Endodermal cell (in vitro differentiated cells): ENCODE measurements at regions not wholly inside any gene's neighbourhood (a gene's known extent, or its start where the extent isn't known, plus 50 kb on each side); places are given as distances from the start of the nearest gene placed in this dataset.
"Not testable (repeated sequence)": the region's sequence is repeated elsewhere in the genome, so short reads cannot be mapped to it uniquely, and the experiment has no call there.

Experiments used
- DNase-seq: peaks from one replicate; pipeline ENCODE4 v3.0.0-alpha.2; 2017
- H3K27ac ChIP-seq: 2 replicates; pipeline ENCODE4 v1.5.1; 2013; ENCODE audit warnings: mild to moderate bottlenecking, low read depth, low read length, moderate library complexity
- H3K27me3 ChIP-seq: 2 replicates; pipeline ENCODE4 v1.6.1; 2013; ENCODE audit warnings: mild to moderate bottlenecking, low read length, moderate library complexity; ENCODE audit not compliant: insufficient read depth, control insufficient read depth, poor library complexity, severe bottlenecking
- H3K36me3 ChIP-seq: 2 replicates; pipeline ENCODE4 v1.7.0; 2013; ENCODE audit warnings: mild to moderate bottlenecking, low read length, moderate library complexity; ENCODE audit not compliant: control insufficient read depth, insufficient read depth
- H3K4me1 ChIP-seq: one replicate; pipeline ENCODE4 v1.7.0; 2013; ENCODE audit warnings: low read length; ENCODE audit not compliant: control insufficient read depth, insufficient read depth
- H3K4me3 ChIP-seq: 2 replicates; pipeline ENCODE4 v1.5.1; 2013; ENCODE audit warnings: mild to moderate bottlenecking, low read length, moderate library complexity
- H3K9ac ChIP-seq: 2 replicates; pipeline ENCODE4 v1.6.1; 2013; ENCODE audit warnings: mild to moderate bottlenecking, low read length, moderate library complexity; ENCODE audit not compliant: poor library complexity, severe bottlenecking; ENCODE audit errors: extremely low read depth
- H3K9me3 ChIP-seq: 2 replicates; pipeline ENCODE4 v1.6.1; 2013; ENCODE audit warnings: mild to moderate bottlenecking, low read length, moderate library complexity; ENCODE audit not compliant: control insufficient read depth
- H3K27ac Mint-ChIP-seq: 2 replicates; pipeline ENCODE4 v1.8.0; 2020; ENCODE audit warnings: mixed read lengths
- H3K27me3 Mint-ChIP-seq: 2 replicates; pipeline ENCODE4 v1.8.0; 2021; ENCODE audit warnings: mild to moderate bottlenecking, mixed read lengths; ENCODE audit not compliant: insufficient read depth
- H3K36me3 Mint-ChIP-seq: 2 replicates; pipeline ENCODE4 v1.8.0; 2020; ENCODE audit warnings: low read depth, mixed read lengths
- H3K4me1 Mint-ChIP-seq: 2 replicates; pipeline ENCODE4 v1.8.0; 2020; ENCODE audit warnings: mixed read lengths
- H3K4me3 Mint-ChIP-seq: 2 replicates; pipeline ENCODE4 v1.8.0; 2020; ENCODE audit warnings: mild to moderate bottlenecking, moderate library complexity, mixed read lengths
- H3K9me3 Mint-ChIP-seq: 2 replicates; pipeline ENCODE4 v1.8.0; 2020; ENCODE audit warnings: mild to moderate bottlenecking, mixed read lengths
- CTCF ChIP-seq: fragments of 200-600 bp; sonication (generic); conservative IDR thresholded peaks from 2 replicates; pipeline ENCODE4 v1.5.0; 2021; ENCODE audit warnings: antibody characterized with exemption, mild to moderate bottlenecking
- WGBS, 2 experiments: methylation state at CpG; one replicate each; pipeline versions ENCODE4 v1.1.5 to v1.1.7; 2013; ENCODE audit warnings: missing lambda C conversion rate in 2 of 2, mixed read lengths in 1 of 2; ENCODE audit not compliant: insufficient coverage in 1 of 2, insufficient read length in 1 of 2; 5-methylcytosine and 5-hydroxymethylcytosine counted together

GRCh38 chr10:3923033-3923432 lies 138.0 kb upstream of the KLF6 start:
- no peaks in the 10 kb centered on the region for H3K36me3 ChIP-seq
- Mint-ChIP-seq H3K4me1 (peaks cover 7% of the 10 kb centered on the region), H3K9me3 (peaks cover 17% of the 10 kb centered on the region), H3K4me3 (no peak overlapping the region), H3K36me3 (no peaks in the 10 kb centered on the region), H3K27me3 (peaks cover 1% of the 10 kb centered on the region), H3K27ac (no peak overlapping the region)
- peaks cover 4% of the 10 kb centered on the region for H3K4me1 ChIP-seq
- H3K9me3 ChIP-seq = peaks cover 12% of the 10 kb centered on the region
- DNase-seq = no peak
- WGBS, 2 experiments = 0 to 71% methylated on average over 1 to 4 of the region's 4 CpGs
- H3K27me3 ChIP-seq = no peaks in the 10 kb centered on the region
- H3K4me3 ChIP-seq = no peak overlapping the region
- no peak for TF ChIP-seq CTCF
- H3K9ac ChIP-seq = no peak overlapping the region
- H3K27ac ChIP-seq = no peak overlapping the region

GRCh38 chr10:3919709-3920308 lies 134.8 kb upstream of the KLF6 start:
- Histone ChIP-seq H3K27me3 (no peaks in the 10 kb centered on the region), H3K9ac (no peak overlapping the region), H3K4me3 (no peak overlapping the region), H3K4me1 (peaks cover 4% of the 10 kb centered on the region), H3K27ac (no peak overlapping the region), H3K36me3 (no peaks in the 10 kb centered on the region), H3K9me3 (peaks cover 20% of the 10 kb centered on the region)
- no peak for DNase-seq
- H3K9me3 Mint-ChIP-seq = peaks cover 21% of the 10 kb centered on the region
- WGBS, 2 experiments = 41 to 74% methylated on average over 2 to 3 of the region's 3 CpGs
- H3K27ac Mint-ChIP-seq = no peak overlapping the region
- H3K4me1 Mint-ChIP-seq = peaks cover 7% of the 10 kb centered on the region
- H3K27me3 Mint-ChIP-seq = peaks cover 1% of the 10 kb centered on the region
- no peak overlapping the region for H3K4me3 Mint-ChIP-seq
- no peak for TF ChIP-seq CTCF
- H3K36me3 Mint-ChIP-seq = no peaks in the 10 kb centered on the region

GRCh38 chr10:3917392-3917791 lies 132.4 kb upstream of the KLF6 start:
- peak overlapping the region; percentile 62 for H3K4me3 ChIP-seq
- WGBS, 2 experiments = 86% methylated on average over 5 of the region's 6 CpGs; no CpG with 5 or more reads in 1 of the 2 experiments
- not testable (repeated sequence) for H3K4me1 Mint-ChIP-seq, H3K4me3 Mint-ChIP-seq, H3K4me1 ChIP-seq, H3K9ac ChIP-seq, H3K36me3 ChIP-seq, H3K27ac Mint-ChIP-seq, H3K27me3 Mint-ChIP-seq, H3K27me3 ChIP-seq, DNase-seq, H3K27ac ChIP-seq, H3K36me3 Mint-ChIP-seq
- peaks cover 16% of the 10 kb centered on the region for H3K9me3 Mint-ChIP-seq
- H3K9me3 ChIP-seq = peaks cover 20% of the 10 kb centered on the region

- Histone ChIP-seq H3K4me1 (peaks cover 3% of the 10 kb centered on the region), H3K27ac (no peak overlapping the region), H3K9ac (no peak overlapping the region), H3K9me3 (peaks cover 20% of the 10 kb centered on the region), H3K4me3 (no peak overlapping the region), H3K36me3 (no peaks in the 10 kb centered on the region), H3K27me3 (no peaks in the 10 kb centered on the region)
- Mint-ChIP-seq H3K27me3 (no peaks in the 10 kb centered on the region), H3K36me3 (no peaks in the 10 kb centered on the region), H3K4me1 (peaks cover 12% of the 10 kb centered on the region), H3K9me3 (peaks cover 16% of the 10 kb centered on the region), H3K4me3 (no peak overlapping the region), H3K27ac (no peak overlapping the region)
- DNase-seq = no peak
- TF ChIP-seq CTCF = no peak
- 90 to 93% methylated on average over 4 to 5 of the region's 5 CpGs for WGBS, 2 experiments
Observed at GRCh38 chr10:3914733-3915132, 129.7 kb upstream of the KLF6 start.
